AML-193 (cell line): ENCODE measurements at regions not wholly inside any gene's neighbourhood (a gene's known extent, or its start where the extent isn't known, plus 50 kb on each side); places are given as distances from the start of the nearest gene placed in this dataset.
A peak's percentile ranks its signal among the peaks of the same experiment; 100 is the strongest.

ENCODE experiments used
- DNase-seq, 2 experiments: peaks; one replicate each; lab custom pipeline; 2025; lab: John Stamatoyannopoulos, UW

- DNase-seq: no peak
Observed at GRCh38 chr10:107727767-107728317, 563.3 kb upstream of the SORCS1 start.

GRCh38 chr10:107718864-107719263, 554.4 kb upstream of the SORCS1 start:
- no peak for DNase-seq

- peak in 1 of 2 experiments; percentile 15 for DNase-seq
Observed at GRCh38 chr10:107717046-107717445, 552.5 kb upstream of the SORCS1 start.

- no peak for DNase-seq
Observed at GRCh38 chr10:107715565-107715964, 551.1 kb upstream of the SORCS1 start.

GRCh38 chr10:107708981-107709380, 544.5 kb upstream of the SORCS1 start:
- DNase-seq: no peak

GRCh38 chr10:107706096-107706725, 541.7 kb upstream of the SORCS1 start:
- DNase-seq: no peak

GRCh38 chr10:107701943-107702342, 537.4 kb upstream of the SORCS1 start:
- no peak for DNase-seq

- peak; percentile 13 to 27 for DNase-seq
Observed at GRCh38 chr10:107692072-107692471, 527.6 kb upstream of the SORCS1 start.

- peak; percentile 77 to 82 for DNase-seq
Observed at GRCh38 chr10:107689323-107689722, 524.8 kb upstream of the SORCS1 start.

- peak; percentile 64 to 70 for DNase-seq
Observed at GRCh38 chr10:107687701-107688100, 523.2 kb upstream of the SORCS1 start.

- DNase-seq: peak; percentile 60 to 75
Observed at GRCh38 chr10:107686095-107686494, 521.6 kb upstream of the SORCS1 start.

GRCh38 chr10:107671960-107672359, 507.5 kb upstream of the SORCS1 start:
- DNase-seq: no peak

GRCh38 chr10:107666214-107666613, 501.7 kb upstream of the SORCS1 start:
- DNase-seq: no peak

- DNase-seq: no peak
Observed at GRCh38 chr10:107665459-107665858, 501.0 kb upstream of the SORCS1 start.

GRCh38 chr10:107657851-107658250, 493.3 kb upstream of the SORCS1 start:
- DNase-seq: no peak

- DNase-seq: no peak
Observed at GRCh38 chr10:107656932-107657331, 492.4 kb upstream of the SORCS1 start.

GRCh38 chr10:107653832-107654287, 489.4 kb upstream of the SORCS1 start:
- DNase-seq: no peak

- DNase-seq: no peak
Observed at GRCh38 chr10:107650939-107651338, 486.4 kb upstream of the SORCS1 start.

- no peak for DNase-seq
Observed at GRCh38 chr10:107649249-107649648, 484.7 kb upstream of the SORCS1 start.

- no peak for DNase-seq
Observed at GRCh38 chr10:107647462-107647861, 483.0 kb upstream of the SORCS1 start.

GRCh38 chr10:107631876-107632275, 467.4 kb upstream of the SORCS1 start:
- no peak for DNase-seq

- no peak for DNase-seq
Observed at GRCh38 chr10:107626862-107627261, 462.4 kb upstream of the SORCS1 start.

GRCh38 chr10:107623292-107623691, 458.8 kb upstream of the SORCS1 start:
- DNase-seq: no peak

- DNase-seq: no peak
Observed at GRCh38 chr10:107619139-107619538, 454.6 kb upstream of the SORCS1 start.
